Tibial nerve (tissue), 3 donors: ENCODE measurements at regions not wholly inside any gene's neighbourhood (a gene's known extent, or its start where the extent isn't known, plus 50 kb on each side); places are given as distances from the start of the nearest gene placed in this dataset.

Experiments used
- CTCF ChIP-seq, 5 experiments: fragments of 200-600 bp in 3 of 5; fragments of 450-650 bp in 2 of 5; sonication (generic) in 3 of 5; IDR thresholded peaks; one replicate each; pipeline ENCODE4 v1.5.1; 2016 to 2019; ENCODE audit warnings: antibody characterized with exemption in 5 of 5, mild to moderate bottlenecking in 3 of 5, moderate library complexity in 2 of 5
- POLR2A ChIP-seq, 2 donors: fragments of 450-650 bp; IDR thresholded peaks; one replicate each; pipeline ENCODE4 v1.6.1; 2017; ENCODE audit warnings: antibody characterized with exemption in 2 of 2, mild to moderate bottlenecking in 2 of 2, moderate library complexity in 2 of 2

GRCh38 chr11:104666624-104667023 lies 231.6 kb downstream of the CASP12 start:
- no peak for TF ChIP-seq CTCF (IDR thresholded peaks at IDR 0.05)
- TF ChIP-seq POLR2A (IDR thresholded peaks at IDR 0.05) = no peak
